Stimulated activated naive CD8-positive, alpha-beta T cell treated with anti-CD3 and anti-CD28 coated beads, Interleukin-15, amount 100 ng/mL, for 72 hours (primary cell): ENCODE measurements at regions not wholly inside any gene's neighbourhood (a gene's known extent, or its start where the extent isn't known, plus 50 kb on each side); places are given as distances from the start of the nearest gene placed in this dataset.
A peak's percentile ranks its signal among the peaks of the same experiment; 100 is the strongest.
"Not testable (repeated sequence)": the region's sequence is repeated elsewhere in the genome, so short reads cannot be mapped to it uniquely, and the experiment has no call there.

Experiments used
- ATAC-seq: fragments of 150-1000 bp; cut with Tn5 transposase; 2 replicates; pipeline ENCODE4 v1.10.0; 2021; ENCODE audit warnings: mild to moderate bottlenecking, moderate library complexity
- DNase-seq, 2 donors: peaks; one replicate each; pipeline ENCODE4 v3.0.0; 2021 to 2022
- H3K27ac Mint-ChIP-seq, 2 donors: one replicate each; pipeline ENCODE4 v1.8.0; 2022; ENCODE audit warnings: mild to moderate bottlenecking in 2 of 2, mixed read lengths in 2 of 2, moderate library complexity in 2 of 2
- H3K27me3 Mint-ChIP-seq: one replicate; pipeline ENCODE4 v1.8.0; 2022; ENCODE audit warnings: mixed read lengths
- H3K4me1 Mint-ChIP-seq: one replicate; pipeline ENCODE4 v1.8.0; 2022; ENCODE audit warnings: mild to moderate bottlenecking, mixed read lengths
- H3K4me3 Mint-ChIP-seq, 2 donors: one replicate each; pipeline ENCODE4 v1.8.0; 2022; ENCODE audit warnings: mild to moderate bottlenecking in 2 of 2, mixed read lengths in 2 of 2, moderate library complexity in 1 of 2
- H3K9me3 Mint-ChIP-seq, 2 donors: one replicate each; pipeline ENCODE4 v1.8.0; 2022; ENCODE audit warnings: mixed read lengths in 2 of 2

DNA sequence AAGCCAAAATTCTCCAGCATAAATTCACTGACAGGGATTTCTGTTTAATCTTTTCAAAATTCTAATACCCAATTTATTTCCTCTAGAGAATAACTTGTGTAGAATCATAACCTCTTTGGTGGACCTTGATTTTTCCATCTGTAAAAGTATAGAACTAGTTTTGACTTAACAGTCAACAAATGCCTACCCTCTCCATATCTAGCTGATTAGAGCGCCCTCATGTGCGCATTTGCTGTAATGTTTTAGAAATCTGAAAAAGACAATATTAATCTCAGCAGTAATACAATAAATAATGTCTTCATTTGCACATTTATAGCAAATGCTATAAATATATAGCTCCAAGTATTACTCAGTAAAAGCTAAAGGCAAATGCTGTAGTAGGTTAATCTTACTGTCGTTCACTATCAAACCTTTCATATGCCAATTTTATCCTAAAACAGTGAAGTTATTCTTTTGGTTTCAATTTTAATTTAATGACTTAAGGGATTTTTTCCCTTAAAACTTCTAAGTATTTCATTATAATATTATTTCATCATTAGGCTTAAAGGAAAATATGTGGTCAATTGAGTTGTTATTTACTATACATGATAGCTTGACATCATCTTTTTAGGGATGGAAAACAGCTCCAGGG lies 153.6 kb upstream of the EFCAB3 start:
- H3K27ac Mint-ChIP-seq, H3K4me3 Mint-ChIP-seq, DNase-seq, H3K9me3 Mint-ChIP-seq, H3K4me1 Mint-ChIP-seq, H3K27me3 Mint-ChIP-seq, ATAC-seq: not testable (repeated sequence)

DNA sequence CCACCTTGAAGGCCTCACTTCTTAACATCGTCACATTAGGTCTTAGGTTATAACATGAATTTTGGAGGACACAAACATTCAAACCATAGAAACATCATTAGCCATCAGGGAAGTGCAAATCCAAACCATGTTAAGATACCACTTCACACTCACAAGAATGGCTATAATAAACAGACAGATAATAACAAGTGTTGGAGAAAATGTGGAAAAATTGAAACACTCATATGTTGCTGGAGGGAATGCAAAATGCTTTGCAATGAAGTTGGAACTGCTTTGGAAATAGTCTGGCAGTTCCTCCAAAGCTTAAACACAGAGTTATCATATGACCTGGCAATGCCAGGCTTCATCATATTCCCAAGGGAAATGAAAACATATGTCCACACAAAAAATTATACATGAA lies 156.8 kb upstream of the EFCAB3 start:
- H3K4me1 Mint-ChIP-seq, DNase-seq, H3K4me3 Mint-ChIP-seq: not testable (repeated sequence)

GRCh38 chr17:62219221-62219899 lies 154.3 kb upstream of the MED13 start:
- H3K4me3 Mint-ChIP-seq, result no peak overlapping the region
- DNase-seq (no peak), ATAC-seq (no peak)
- H3K27me3 Mint-ChIP-seq, result no peaks in the 10 kb centered on the region
- H3K27ac Mint-ChIP-seq, result no peak overlapping the region
- no peaks in the 10 kb centered on the region for H3K4me1 Mint-ChIP-seq
- H3K9me3 Mint-ChIP-seq, result no peaks in the 10 kb centered on the region

More for the DNA sequence above, 156.8 kb upstream of the EFCAB3 start:
- not testable (repeated sequence) for ATAC-seq, H3K9me3 Mint-ChIP-seq, H3K27me3 Mint-ChIP-seq, H3K27ac Mint-ChIP-seq

DNA sequence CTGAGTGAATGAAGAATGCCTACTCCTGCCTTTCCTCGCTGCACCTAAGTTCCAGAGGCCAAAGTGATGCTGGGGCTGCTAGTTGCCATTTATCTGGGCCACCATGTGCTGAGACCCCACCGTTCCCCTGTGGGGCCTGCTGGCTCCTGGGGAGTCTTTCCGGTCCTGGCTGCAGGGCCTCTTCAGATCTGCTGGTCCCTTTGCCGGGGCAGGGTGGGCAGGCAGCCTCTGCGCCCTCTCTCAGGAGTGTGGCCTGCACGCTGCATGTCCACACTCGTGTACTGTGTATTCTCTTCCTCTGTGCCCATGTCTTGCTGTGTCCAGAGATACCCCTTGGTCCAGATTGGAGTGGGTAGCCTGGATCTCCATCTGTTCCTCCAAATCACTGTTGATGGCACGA lies 151.8 kb upstream of the MED13 start:
- ATAC-seq (no peak), DNase-seq (no peak)
- H3K4me1 Mint-ChIP-seq, result no peaks in the 10 kb centered on the region
- peaks cover 14% of the 10 kb centered on the region for H3K27me3 Mint-ChIP-seq
- no peak overlapping the region for H3K27ac Mint-ChIP-seq
- H3K4me3 Mint-ChIP-seq, result no peak overlapping the region
- no peaks in the 10 kb centered on the region for H3K9me3 Mint-ChIP-seq

GRCh38 chr17:62215891-62216290 lies 150.8 kb upstream of the MED13 start:
- not testable (repeated sequence) for H3K9me3 Mint-ChIP-seq, H3K27ac Mint-ChIP-seq, DNase-seq, H3K4me1 Mint-ChIP-seq, ATAC-seq, H3K4me3 Mint-ChIP-seq
- peaks cover 17% of the 10 kb centered on the region for H3K27me3 Mint-ChIP-seq

DNA sequence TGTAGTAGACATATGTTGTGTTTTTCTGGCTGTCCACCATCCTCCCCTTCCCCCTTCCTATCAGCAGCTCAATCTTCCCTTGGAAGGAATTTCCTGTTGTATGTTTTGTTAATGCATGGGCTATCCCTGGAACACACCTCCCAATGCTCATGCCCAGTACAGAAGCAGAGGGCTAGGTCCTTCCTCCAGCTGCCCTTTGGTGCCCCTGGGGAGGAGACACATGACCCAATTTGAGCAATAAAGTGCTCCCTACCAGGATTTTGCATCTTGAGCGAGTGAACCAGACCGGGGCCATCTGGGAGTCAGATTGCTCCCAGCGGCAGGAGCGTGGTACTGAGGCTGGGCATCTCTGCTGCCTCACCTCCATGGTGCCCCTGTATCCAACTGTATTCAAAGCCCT lies 141.5 kb upstream of the MED13 start:
- DNase-seq, result no peak
- no peak overlapping the region for H3K4me3 Mint-ChIP-seq
- peaks cover under 1% of the 10 kb centered on the region for H3K27me3 Mint-ChIP-seq
- no peak overlapping the region for H3K27ac Mint-ChIP-seq
- no peaks in the 10 kb centered on the region for H3K4me1 Mint-ChIP-seq
- ATAC-seq, result no peak
- peaks cover 0 to 5% of the 10 kb centered on the region in 2 donors for H3K9me3 Mint-ChIP-seq

- not testable (repeated sequence) for H3K4me1 Mint-ChIP-seq, ATAC-seq, H3K27ac Mint-ChIP-seq, DNase-seq, H3K4me3 Mint-ChIP-seq, H3K9me3 Mint-ChIP-seq, H3K27me3 Mint-ChIP-seq
Measured at GRCh38 chr17:62197156-62197555, 132.1 kb upstream of the MED13 start.

- H3K4me1 Mint-ChIP-seq, H3K27me3 Mint-ChIP-seq, DNase-seq, H3K9me3 Mint-ChIP-seq, ATAC-seq, H3K27ac Mint-ChIP-seq, H3K4me3 Mint-ChIP-seq: not testable (repeated sequence)
Measured at GRCh38 chr17:62196587-62196986, 131.5 kb upstream of the MED13 start.

GRCh38 chr17:62194401-62194800 lies 129.3 kb upstream of the MED13 start:
- Mint-ChIP-seq H3K4me3 (no peak overlapping the region), H3K27ac (no peak overlapping the region)

GRCh38 chr17:62193249-62193648 lies 128.2 kb upstream of the MED13 start:
- DNase-seq, result no peak
- Mint-ChIP-seq H3K9me3 (no peaks in the 10 kb centered on the region), H3K4me1 (no peaks in the 10 kb centered on the region), H3K4me3 (no peak overlapping the region), H3K27me3 (no peaks in the 10 kb centered on the region), H3K27ac (no peak overlapping the region)
- no peak for ATAC-seq

More at GRCh38 chr17:62194401-62194800, 129.3 kb upstream of the MED13 start:
- H3K9me3 Mint-ChIP-seq, result no peaks in the 10 kb centered on the region
- ATAC-seq (no peak), DNase-seq (no peak)
- no peaks in the 10 kb centered on the region for H3K27me3 Mint-ChIP-seq
- no peaks in the 10 kb centered on the region for H3K4me1 Mint-ChIP-seq

- DNase-seq, result no peak
- Mint-ChIP-seq H3K4me1 (no peaks in the 10 kb centered on the region), H3K9me3 (no peaks in the 10 kb centered on the region), H3K27ac (no peak overlapping the region), H3K4me3 (no peak overlapping the region), H3K27me3 (no peaks in the 10 kb centered on the region)
- no peak for ATAC-seq
Measured at GRCh38 chr17:62191390-62192361, 126.6 kb upstream of the MED13 start.

- Mint-ChIP-seq H3K27ac (no peak overlapping the region), H3K27me3 (no peaks in the 10 kb centered on the region), H3K9me3 (no peaks in the 10 kb centered on the region), H3K4me3 (no peak overlapping the region), H3K4me1 (no peaks in the 10 kb centered on the region)
- DNase-seq, result no peak
- ATAC-seq, result no peak
Measured at GRCh38 chr17:62189377-62189776, 124.3 kb upstream of the MED13 start.

DNA sequence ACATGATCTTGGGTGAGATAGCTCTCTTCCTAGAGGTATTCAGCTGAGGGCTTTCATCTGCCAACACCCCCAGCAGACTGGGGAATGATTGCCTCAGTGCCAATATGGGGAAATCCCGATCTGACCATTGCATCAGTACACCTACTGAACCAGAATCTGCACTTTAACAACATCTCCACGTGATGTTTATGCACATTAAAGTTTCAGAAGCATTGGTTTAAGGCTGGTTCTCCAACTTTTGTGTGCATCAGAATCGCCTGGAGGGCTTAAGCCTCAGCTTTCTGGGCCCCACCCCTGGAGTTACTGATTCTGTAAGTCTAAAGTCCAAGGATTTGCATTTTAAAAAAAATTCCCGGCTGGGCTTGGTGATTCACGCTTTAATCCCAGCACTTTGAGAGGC lies 123.6 kb upstream of the MED13 start:
- no peaks in the 10 kb centered on the region for H3K27me3 Mint-ChIP-seq
- H3K4me3 Mint-ChIP-seq, result no peak overlapping the region
- DNase-seq (no peak), ATAC-seq (no peak)
- H3K4me1 Mint-ChIP-seq, result no peaks in the 10 kb centered on the region
- no peaks in the 10 kb centered on the region for H3K9me3 Mint-ChIP-seq
- no peak overlapping the region for H3K27ac Mint-ChIP-seq

DNA sequence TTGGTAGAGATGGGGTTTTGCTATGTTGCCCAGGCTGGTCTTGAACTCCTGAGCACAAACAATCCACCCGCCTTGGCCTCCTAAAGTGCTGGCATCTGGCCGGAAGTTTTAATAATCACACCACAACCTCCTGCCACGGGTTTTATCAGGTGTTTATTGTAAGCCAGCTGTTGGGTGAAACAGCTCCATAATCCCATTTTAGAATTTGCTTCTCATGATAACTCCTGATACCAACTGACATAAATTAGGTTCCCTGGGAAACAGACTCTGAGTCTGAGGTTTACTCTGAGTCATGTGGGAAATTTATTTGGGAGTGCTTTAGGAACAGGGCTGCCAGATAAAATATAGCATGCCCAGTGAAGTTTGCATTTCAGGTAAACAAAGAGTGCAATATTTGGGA lies 122.6 kb upstream of the MED13 start:
- no peaks in the 10 kb centered on the region for H3K4me1 Mint-ChIP-seq
- no peaks in the 10 kb centered on the region for H3K9me3 Mint-ChIP-seq
- H3K4me3 Mint-ChIP-seq, result no peak overlapping the region
- ATAC-seq (no peak), DNase-seq (no peak)
- no peaks in the 10 kb centered on the region for H3K27me3 Mint-ChIP-seq
- peak overlapping the region; percentile 1 to 88 for H3K27ac Mint-ChIP-seq

DNA sequence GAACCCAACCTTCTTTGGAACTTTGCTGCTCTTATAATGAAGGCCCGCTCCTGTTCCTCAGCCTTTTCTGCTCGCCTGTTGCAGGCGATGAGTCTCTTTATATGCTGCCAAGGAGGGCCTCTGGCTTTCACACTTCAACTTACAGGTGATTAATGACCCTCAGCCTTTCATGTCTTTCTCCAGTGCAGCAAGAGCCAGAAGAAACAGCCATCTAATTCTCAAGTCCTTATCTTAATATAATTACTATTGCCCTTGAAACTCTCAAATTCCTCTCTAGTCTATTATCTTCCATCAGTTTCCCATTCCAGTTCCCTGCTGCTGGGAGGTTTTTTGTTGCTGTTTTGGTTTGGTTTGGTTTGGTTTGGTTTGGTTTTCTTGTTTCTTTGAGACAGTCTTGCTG lies 121.8 kb upstream of the MED13 start:
- no peaks in the 10 kb centered on the region for H3K27me3 Mint-ChIP-seq

GRCh38 chr17:62180772-62181171 lies 115.7 kb upstream of the MED13 start:
- DNase-seq (no peak), ATAC-seq (no peak)
- H3K4me1 Mint-ChIP-seq, result no peaks in the 10 kb centered on the region
- H3K4me3 Mint-ChIP-seq, result no peak overlapping the region
- peaks cover 5 to 7% of the 10 kb centered on the region in 2 donors for H3K9me3 Mint-ChIP-seq
- H3K27me3 Mint-ChIP-seq, result no peaks in the 10 kb centered on the region
- no peak overlapping the region for H3K27ac Mint-ChIP-seq

More for the DNA sequence above, 121.8 kb upstream of the MED13 start:
- ATAC-seq (no peak), DNase-seq (no peak)
- Mint-ChIP-seq H3K27ac (no peak overlapping the region), H3K4me1 (no peaks in the 10 kb centered on the region), H3K4me3 (no peak overlapping the region), H3K9me3 (no peaks in the 10 kb centered on the region)
